HFF-Myc (cell line): ENCODE measurements at regions not wholly inside any gene's neighbourhood (a gene's known extent, or its start where the extent isn't known, plus 50 kb on each side); places are given as distances from the start of the nearest gene placed in this dataset.

Experiments
- DNase-seq: peaks from one replicate; pipeline ENCODE4 v3.0.0-alpha.2; 2011; ENCODE audit warnings: low read depth; ENCODE audit errors: extremely low read depth
- H3K4me3 ChIP-seq: replicated peaks from 2 replicates; pipeline ENCODE4 v1.5.1; 2011; ENCODE audit warnings: low read depth, mild to moderate bottlenecking, control low read depth, low read length
- TF ChIP-seq, protein P1 (sequence below): IDR thresholded peaks from 2 replicates; pipeline ENCODE4 v1.5.1; 2012; ENCODE audit warnings: mild to moderate bottlenecking, low read depth, low read length, control low read depth; ENCODE audit errors: missing control alignments

GRCh38 chr2:200216310-200216709 lies 90.2 kb upstream of the SPATS2L start:
- no peak overlapping the region for H3K4me3 ChIP-seq
- DNase-seq, result no peak
- TF ChIP-seq, protein P1, sequence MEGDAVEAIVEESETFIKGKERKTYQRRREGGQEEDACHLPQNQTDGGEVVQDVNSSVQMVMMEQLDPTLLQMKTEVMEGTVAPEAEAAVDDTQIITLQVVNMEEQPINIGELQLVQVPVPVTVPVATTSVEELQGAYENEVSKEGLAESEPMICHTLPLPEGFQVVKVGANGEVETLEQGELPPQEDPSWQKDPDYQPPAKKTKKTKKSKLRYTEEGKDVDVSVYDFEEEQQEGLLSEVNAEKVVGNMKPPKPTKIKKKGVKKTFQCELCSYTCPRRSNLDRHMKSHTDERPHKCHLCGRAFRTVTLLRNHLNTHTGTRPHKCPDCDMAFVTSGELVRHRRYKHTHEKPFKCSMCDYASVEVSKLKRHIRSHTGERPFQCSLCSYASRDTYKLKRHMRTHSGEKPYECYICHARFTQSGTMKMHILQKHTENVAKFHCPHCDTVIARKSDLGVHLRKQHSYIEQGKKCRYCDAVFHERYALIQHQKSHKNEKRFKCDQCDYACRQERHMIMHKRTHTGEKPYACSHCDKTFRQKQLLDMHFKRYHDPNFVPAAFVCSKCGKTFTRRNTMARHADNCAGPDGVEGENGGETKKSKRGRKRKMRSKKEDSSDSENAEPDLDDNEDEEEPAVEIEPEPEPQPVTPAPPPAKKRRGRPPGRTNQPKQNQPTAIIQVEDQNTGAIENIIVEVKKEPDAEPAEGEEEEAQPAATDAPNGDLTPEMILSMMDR, result no peak

DNA sequence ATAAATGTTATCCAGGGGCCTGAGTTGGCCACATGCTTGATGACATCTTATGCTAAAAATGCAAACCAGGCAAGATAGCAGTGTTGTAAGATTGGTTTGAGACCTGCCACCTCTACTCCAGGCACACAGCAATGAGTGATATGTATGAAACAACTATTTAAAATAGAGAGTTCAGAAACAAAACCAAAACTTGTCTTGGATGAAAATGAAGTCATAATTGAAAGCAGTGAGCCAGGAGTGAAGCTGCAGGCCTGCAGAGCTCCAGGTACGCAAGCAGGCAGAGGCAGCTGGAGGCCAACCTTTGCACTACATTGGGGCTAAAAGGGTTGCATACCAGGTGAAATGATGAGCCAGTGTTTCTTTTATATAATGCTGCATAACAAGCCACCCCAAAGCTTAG lies 89.2 kb upstream of the SPATS2L start:
- DNase-seq, result no peak
- H3K4me3 ChIP-seq, result no peak overlapping the region
- TF ChIP-seq, protein P1, result no peak

- no peak overlapping the region for H3K4me3 ChIP-seq
- no peak for DNase-seq
- TF ChIP-seq, protein P1, result no peak
Measured at GRCh38 chr2:200218645-200219044, 87.8 kb upstream of the SPATS2L start.

- H3K4me3 ChIP-seq, result no peak overlapping the region
- no peak for DNase-seq
- TF ChIP-seq, protein P1, result no peak
Measured at GRCh38 chr2:200219309-200220113, 87.0 kb upstream of the SPATS2L start.

- no peak for DNase-seq
- H3K4me3 ChIP-seq, result no peak overlapping the region
- TF ChIP-seq, protein P1, result no peak
Measured at GRCh38 chr2:200220251-200220650, 86.2 kb upstream of the SPATS2L start.

GRCh38 chr2:200221055-200221955 lies 85.2 kb upstream of the SPATS2L start:
- DNase-seq, result no peak
- H3K4me3 ChIP-seq, result no peak overlapping the region
- TF ChIP-seq, protein P1, result no peak
